ENCODE measurements at regions not wholly inside any gene's neighbourhood (a gene's known extent, or its start where the extent isn't known, plus 50 kb on each side); places are given as distances from the start of the nearest gene placed in this dataset.

GRCh38 chr9:83133316-83133715 is 70.4 kb upstream of the RASEF start:
- TF ChIP-seq E2F5 (CRISPR knock-in tag; IDR thresholded peaks at IDR 0.05) (no peak), JUN (CRISPR knock-in tag; IDR thresholded peaks at IDR 0.05) (no peak), TEAD4 (CRISPR knock-in tag; IDR thresholded peaks at IDR 0.05) (no peak), TCF7 (CRISPR knock-in tag; IDR thresholded peaks at IDR 0.05; ENCODE audit: low read depth) (no peak), MAX (CRISPR knock-in tag; IDR thresholded peaks at IDR 0.05) (no peak), CTCF (IDR thresholded peaks at IDR 0.05) (no peak), USF1 (CRISPR knock-in tag; IDR thresholded peaks at IDR 0.05) (no peak), SMAD3 (CRISPR knock-in tag; IDR thresholded peaks at IDR 0.05; ENCODE audit: borderline replicate concordance) (no peak), ZNF219 (CRISPR knock-in tag; IDR thresholded peaks at IDR 0.05; ENCODE audit: borderline replicate concordance) (no peak), RELA (CRISPR knock-in tag; IDR thresholded peaks at IDR 0.05; ENCODE audit: borderline replicate concordance) (no peak), GTF2I (CRISPR knock-in tag; conservative IDR thresholded peaks at IDR 0.05) (no peak), ETV6 (CRISPR knock-in tag; IDR thresholded peaks at IDR 0.05) (no peak), MLX (CRISPR knock-in tag; IDR thresholded peaks at IDR 0.05) (no peak), ELF4 (CRISPR knock-in tag; IDR thresholded peaks at IDR 0.05; ENCODE audit: low read depth) (no peak)

Measured in WTC11 (cell line).